ENCODE measurements at regions not wholly inside any gene's neighbourhood (a gene's known extent, or its start where the extent isn't known, plus 50 kb on each side); places are given as distances from the start of the nearest gene placed in this dataset.
"Not testable (repeated sequence)": the region's sequence is repeated elsewhere in the genome, so short reads cannot be mapped to it uniquely, and the experiment has no call there.

- Mint-ChIP-seq H3K27ac (no peak overlapping the region), H3K9me3 (no peaks in the 10 kb centered on the region), H3K4me1 (no peaks in the 10 kb centered on the region), H3K36me3 (ENCODE audit: low read depth) (no peaks in the 10 kb centered on the region), H3K27me3 (ENCODE audit: low read depth) (no peaks in the 10 kb centered on the region), H3K4me3 (no peak overlapping the region)
- no peak for TF ChIP-seq CTCF (IDR thresholded peaks at IDR 0.05; ENCODE audit: unreplicated experiment in 3 of 3)
Measured at GRCh38 chrX:34470507-34470906, 186.6 kb downstream of the TMEM47 start.

GRCh38 chrX:34467437-34467836 lies 189.6 kb downstream of the TMEM47 start:
- no peak overlapping the region for H3K4me3 Mint-ChIP-seq
- no peak for TF ChIP-seq CTCF (IDR thresholded peaks at IDR 0.05; ENCODE audit: unreplicated experiment in 3 of 3)
- H3K27ac Mint-ChIP-seq = no peak overlapping the region
- no peaks in the 10 kb centered on the region for H3K36me3 Mint-ChIP-seq (ENCODE audit: low read depth)
- no peaks in the 10 kb centered on the region for H3K4me1 Mint-ChIP-seq
- no peaks in the 10 kb centered on the region for H3K9me3 Mint-ChIP-seq
- no peaks in the 10 kb centered on the region for H3K27me3 Mint-ChIP-seq (ENCODE audit: low read depth)

GRCh38 chrX:34463220-34463619 lies 193.9 kb downstream of the TMEM47 start:
- not testable (repeated sequence) for H3K36me3 Mint-ChIP-seq (ENCODE audit: low read depth); H3K9me3 Mint-ChIP-seq; H3K4me3 Mint-ChIP-seq

GRCh38 chrX:34457850-34458249 lies 199.2 kb downstream of the TMEM47 start:
- H3K4me1 Mint-ChIP-seq; H3K4me3 Mint-ChIP-seq; H3K27ac Mint-ChIP-seq; H3K36me3 Mint-ChIP-seq (ENCODE audit: low read depth); H3K27me3 Mint-ChIP-seq (ENCODE audit: low read depth): not testable (repeated sequence)
- H3K9me3 Mint-ChIP-seq = peaks cover 10% of the 10 kb centered on the region

More at GRCh38 chrX:34463220-34463619, 193.9 kb downstream of the TMEM47 start:
- not testable (repeated sequence) for H3K27ac Mint-ChIP-seq; H3K27me3 Mint-ChIP-seq (ENCODE audit: low read depth); H3K4me1 Mint-ChIP-seq

- TF ChIP-seq CTCF (IDR thresholded peaks at IDR 0.05; ENCODE audit: unreplicated experiment in 3 of 3) = no peak
- Mint-ChIP-seq H3K9me3 (peaks cover 9% of the 10 kb centered on the region), H3K27me3 (ENCODE audit: low read depth) (no peaks in the 10 kb centered on the region), H3K4me1 (peaks cover 5% of the 10 kb centered on the region), H3K36me3 (ENCODE audit: low read depth) (no peaks in the 10 kb centered on the region), H3K27ac (peak overlapping the region; percentile 26 to 78 (median 76)), H3K4me3 (no peak overlapping the region)
Measured at GRCh38 chrX:34437586-34437985, 219.5 kb downstream of the TMEM47 start.

- no peaks in the 10 kb centered on the region for H3K4me1 Mint-ChIP-seq
- H3K4me3 Mint-ChIP-seq = no peak overlapping the region
- no peaks in the 10 kb centered on the region for H3K36me3 Mint-ChIP-seq (ENCODE audit: low read depth)
- no peak overlapping the region for H3K27ac Mint-ChIP-seq
- TF ChIP-seq CTCF (IDR thresholded peaks at IDR 0.05; ENCODE audit: unreplicated experiment in 3 of 3) = no peak
- peaks cover 12% of the 10 kb centered on the region for H3K9me3 Mint-ChIP-seq
- H3K27me3 Mint-ChIP-seq (ENCODE audit: low read depth) = peaks cover 4% of the 10 kb centered on the region
Measured at GRCh38 chrX:34426334-34426733, 230.8 kb downstream of the TMEM47 start.

- Mint-ChIP-seq H3K27ac (no peak overlapping the region), H3K36me3 (ENCODE audit: low read depth) (no peaks in the 10 kb centered on the region), H3K27me3 (ENCODE audit: low read depth) (no peaks in the 10 kb centered on the region), H3K4me3 (no peak overlapping the region), H3K9me3 (no peaks in the 10 kb centered on the region), H3K4me1 (no peaks in the 10 kb centered on the region)
- no peak for TF ChIP-seq CTCF (IDR thresholded peaks at IDR 0.05; ENCODE audit: unreplicated experiment in 3 of 3)
Measured at GRCh38 chrX:34406580-34406979, 250.5 kb downstream of the TMEM47 start.
